Endodermal cell (in vitro differentiated cells): ENCODE measurements at regions not wholly inside any gene's neighbourhood (a gene's known extent, or its start where the extent isn't known, plus 50 kb on each side); places are given as distances from the start of the nearest gene placed in this dataset.
"Not testable (repeated sequence)": the region's sequence is repeated elsewhere in the genome, so short reads cannot be mapped to it uniquely, and the experiment has no call there.

Experiments used
- DNase-seq: peaks from one replicate; pipeline ENCODE4 v3.0.0-alpha.2; 2017
- H3K27ac ChIP-seq: 2 replicates; pipeline ENCODE4 v1.5.1; 2013; ENCODE audit warnings: mild to moderate bottlenecking, low read depth, low read length, moderate library complexity
- H3K27me3 ChIP-seq: 2 replicates; pipeline ENCODE4 v1.6.1; 2013; ENCODE audit warnings: mild to moderate bottlenecking, low read length, moderate library complexity; ENCODE audit not compliant: insufficient read depth, control insufficient read depth, poor library complexity, severe bottlenecking
- H3K36me3 ChIP-seq: 2 replicates; pipeline ENCODE4 v1.7.0; 2013; ENCODE audit warnings: mild to moderate bottlenecking, low read length, moderate library complexity; ENCODE audit not compliant: control insufficient read depth, insufficient read depth
- H3K4me1 ChIP-seq: one replicate; pipeline ENCODE4 v1.7.0; 2013; ENCODE audit warnings: low read length; ENCODE audit not compliant: control insufficient read depth, insufficient read depth
- H3K4me3 ChIP-seq: 2 replicates; pipeline ENCODE4 v1.5.1; 2013; ENCODE audit warnings: mild to moderate bottlenecking, low read length, moderate library complexity
- H3K9ac ChIP-seq: 2 replicates; pipeline ENCODE4 v1.6.1; 2013; ENCODE audit warnings: mild to moderate bottlenecking, low read length, moderate library complexity; ENCODE audit not compliant: poor library complexity, severe bottlenecking; ENCODE audit errors: extremely low read depth
- H3K9me3 ChIP-seq: 2 replicates; pipeline ENCODE4 v1.6.1; 2013; ENCODE audit warnings: mild to moderate bottlenecking, low read length, moderate library complexity; ENCODE audit not compliant: control insufficient read depth
- H3K27ac Mint-ChIP-seq: 2 replicates; pipeline ENCODE4 v1.8.0; 2020; ENCODE audit warnings: mixed read lengths
- H3K27me3 Mint-ChIP-seq: 2 replicates; pipeline ENCODE4 v1.8.0; 2021; ENCODE audit warnings: mild to moderate bottlenecking, mixed read lengths; ENCODE audit not compliant: insufficient read depth
- H3K36me3 Mint-ChIP-seq: 2 replicates; pipeline ENCODE4 v1.8.0; 2020; ENCODE audit warnings: low read depth, mixed read lengths
- H3K4me1 Mint-ChIP-seq: 2 replicates; pipeline ENCODE4 v1.8.0; 2020; ENCODE audit warnings: mixed read lengths
- H3K4me3 Mint-ChIP-seq: 2 replicates; pipeline ENCODE4 v1.8.0; 2020; ENCODE audit warnings: mild to moderate bottlenecking, moderate library complexity, mixed read lengths
- H3K9me3 Mint-ChIP-seq: 2 replicates; pipeline ENCODE4 v1.8.0; 2020; ENCODE audit warnings: mild to moderate bottlenecking, mixed read lengths
- CTCF ChIP-seq: fragments of 200-600 bp; sonication (generic); conservative IDR thresholded peaks from 2 replicates; pipeline ENCODE4 v1.5.0; 2021; ENCODE audit warnings: antibody characterized with exemption, mild to moderate bottlenecking
- WGBS, 2 experiments: methylation state at CpG; one replicate each; pipeline versions ENCODE4 v1.1.5 to v1.1.7; 2013; ENCODE audit warnings: missing lambda C conversion rate in 2 of 2, mixed read lengths in 1 of 2; ENCODE audit not compliant: insufficient coverage in 1 of 2, insufficient read length in 1 of 2; 5-methylcytosine and 5-hydroxymethylcytosine counted together

DNA sequence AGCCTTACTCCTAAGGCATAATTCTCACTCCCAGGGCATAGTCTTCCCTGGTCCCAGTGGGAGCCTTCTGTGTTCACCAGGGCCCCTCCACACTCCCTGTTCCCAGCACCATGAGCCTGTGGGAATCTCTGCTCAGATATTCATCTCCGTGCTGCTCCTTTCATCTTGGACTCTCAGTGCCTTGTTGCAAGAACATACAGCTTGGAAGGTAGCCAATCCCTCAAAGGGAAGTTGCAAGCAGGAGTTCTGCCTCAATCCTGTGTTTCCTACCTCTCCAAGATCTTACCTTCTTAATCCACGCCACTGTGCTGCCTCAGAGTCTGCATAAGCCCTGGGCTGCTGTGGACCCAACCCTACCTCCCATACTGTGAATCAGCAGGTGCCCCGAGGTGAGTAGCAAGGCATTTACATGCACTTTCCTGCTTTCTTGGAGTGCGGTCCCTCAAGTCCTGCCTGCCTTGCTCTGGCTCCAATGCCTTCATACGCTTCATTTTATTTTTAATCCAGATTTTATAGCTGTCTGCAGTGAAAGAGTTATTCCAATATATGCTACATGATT is 413.8 kb upstream of the RAB6C start:
- Histone ChIP-seq H3K9me3 (no peaks in the 10 kb centered on the region), H3K9ac (no peak overlapping the region), H3K27me3 (peaks cover 22% of the 10 kb centered on the region), H3K4me3 (no peak overlapping the region), H3K36me3 (no peaks in the 10 kb centered on the region), H3K27ac (no peak overlapping the region), H3K4me1 (no peaks in the 10 kb centered on the region)
- 54 to 60% methylated on average over 5 of the region's 5 CpGs for WGBS, 2 experiments
- TF ChIP-seq CTCF = no peak
- peaks cover 17% of the 10 kb centered on the region for H3K9me3 Mint-ChIP-seq
- peaks cover 17% of the 10 kb centered on the region for H3K4me1 Mint-ChIP-seq
- H3K4me3 Mint-ChIP-seq = no peak overlapping the region
- H3K27me3 Mint-ChIP-seq = peaks cover 25% of the 10 kb centered on the region
- no peak overlapping the region for H3K27ac Mint-ChIP-seq
- no peaks in the 10 kb centered on the region for H3K36me3 Mint-ChIP-seq
- DNase-seq = peak; percentile 72

DNA sequence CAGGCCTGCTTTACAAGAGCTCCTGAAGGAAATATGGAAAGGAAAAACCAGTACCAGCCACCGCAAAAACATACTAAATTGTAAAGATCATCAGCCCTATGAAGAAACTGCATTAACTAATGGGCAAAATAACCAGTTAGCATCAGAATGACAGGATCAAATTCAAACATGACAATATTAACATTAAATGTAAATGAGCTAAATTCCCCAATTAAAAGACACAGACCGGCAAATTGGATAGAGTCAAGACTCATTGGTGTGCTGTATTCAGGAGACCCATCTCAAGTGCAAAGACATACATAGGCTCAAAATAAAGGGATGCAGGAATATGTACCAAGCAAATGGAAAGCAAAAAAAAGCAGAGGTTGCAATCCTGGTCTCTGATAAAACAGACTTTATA is 408.7 kb upstream of the RAB6C start:
- H3K9ac ChIP-seq, H3K9me3 ChIP-seq, H3K4me3 ChIP-seq, DNase-seq, H3K27ac ChIP-seq, H3K27ac Mint-ChIP-seq, H3K36me3 Mint-ChIP-seq, H3K4me3 Mint-ChIP-seq, H3K36me3 ChIP-seq, H3K4me1 Mint-ChIP-seq, H3K4me1 ChIP-seq: not testable (repeated sequence)
- WGBS, 2 experiments = 100% methylated on average over 2 of the region's 2 CpGs; no CpG with 5 or more reads in 1 of the 2 experiments
- peaks cover 42% of the 10 kb centered on the region for H3K9me3 Mint-ChIP-seq
- H3K27me3 ChIP-seq = peaks cover 16% of the 10 kb centered on the region
- H3K27me3 Mint-ChIP-seq = peaks cover 22% of the 10 kb centered on the region

GRCh38 chr2:129575431-129575830 is 404.0 kb upstream of the RAB6C start:
- no peak overlapping the region for H3K27ac Mint-ChIP-seq
- no peaks in the 10 kb centered on the region for H3K4me1 Mint-ChIP-seq
- H3K36me3 ChIP-seq = no peaks in the 10 kb centered on the region
- H3K9ac ChIP-seq = no peak overlapping the region
- WGBS, 2 experiments = 91% methylated on average over 2 of the region's 2 CpGs; no CpG with 5 or more reads in 1 of the 2 experiments
- H3K9me3 Mint-ChIP-seq = peaks cover 29% of the 10 kb centered on the region
- no peak for DNase-seq
- no peaks in the 10 kb centered on the region for H3K27me3 ChIP-seq
- no peak overlapping the region for H3K4me3 ChIP-seq
- H3K27ac ChIP-seq = no peak overlapping the region
- H3K36me3 Mint-ChIP-seq = peaks cover 1% of the 10 kb centered on the region
- no peak for TF ChIP-seq CTCF
- H3K4me1 ChIP-seq = no peaks in the 10 kb centered on the region
- peaks cover 5% of the 10 kb centered on the region for H3K27me3 Mint-ChIP-seq
- H3K4me3 Mint-ChIP-seq = no peak overlapping the region
- H3K9me3 ChIP-seq = peaks cover 4% of the 10 kb centered on the region

DNA sequence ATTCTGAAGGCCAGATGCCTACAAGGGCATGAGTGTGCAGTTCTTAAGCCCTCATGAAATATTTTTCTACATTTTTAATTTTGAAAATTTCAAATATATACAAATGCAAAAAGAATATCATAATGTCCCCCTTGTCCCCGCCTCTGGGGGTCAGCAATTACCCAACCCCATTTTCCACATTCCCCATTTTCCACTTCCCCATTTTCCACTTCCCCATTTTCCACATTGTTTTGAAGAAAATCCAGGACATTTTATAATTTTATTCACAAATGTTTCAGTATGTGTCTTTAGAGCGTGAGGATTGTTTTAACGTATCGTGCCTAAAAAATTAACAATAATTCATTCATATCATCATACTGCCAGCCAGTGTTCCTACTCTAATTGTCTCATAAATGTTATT is 403.6 kb upstream of the RAB6C start:
- Histone ChIP-seq H3K9ac (no peak overlapping the region), H3K9me3 (peaks cover 4% of the 10 kb centered on the region), H3K4me3 (no peak overlapping the region), H3K4me1 (no peaks in the 10 kb centered on the region), H3K36me3 (no peaks in the 10 kb centered on the region), H3K27ac (no peak overlapping the region), H3K27me3 (no peaks in the 10 kb centered on the region)
- Mint-ChIP-seq H3K9me3 (peaks cover 25% of the 10 kb centered on the region), H3K36me3 (peaks cover 1% of the 10 kb centered on the region), H3K27ac (no peak overlapping the region), H3K4me3 (no peak overlapping the region), H3K27me3 (peaks cover 5% of the 10 kb centered on the region), H3K4me1 (no peaks in the 10 kb centered on the region)
- no peak for DNase-seq
- TF ChIP-seq CTCF = no peak
- 98% methylated on average over 4 of the region's 4 CpGs; no CpG with 5 or more reads in 1 of the 2 experiments for WGBS, 2 experiments
